Thyroid gland (tissue), 4 donors: ENCODE measurements at regions not wholly inside any gene's neighbourhood (a gene's known extent, or its start where the extent isn't known, plus 50 kb on each side); places are given as distances from the start of the nearest gene placed in this dataset.

ENCODE experiments used
- CTCF ChIP-seq, 6 experiments: fragments of 200-600 bp in 3 of 6; fragments of 450-650 bp in 3 of 6; sonication (generic) in 3 of 6; IDR thresholded peaks; one replicate each; pipeline ENCODE4 v1.5.1; 2016 to 2019; ENCODE audit warnings: antibody characterized with exemption in 6 of 6, mild to moderate bottlenecking in 2 of 6, inconsistent platforms in 1 of 6, moderate library complexity in 1 of 6
- POLR2A ChIP-seq, 2 donors: fragments of 450-650 bp; IDR thresholded peaks; one replicate each; pipeline ENCODE4 v1.6.1; 2017; ENCODE audit warnings: antibody characterized with exemption in 2 of 2, mild to moderate bottlenecking in 2 of 2, moderate library complexity in 1 of 2

DNA sequence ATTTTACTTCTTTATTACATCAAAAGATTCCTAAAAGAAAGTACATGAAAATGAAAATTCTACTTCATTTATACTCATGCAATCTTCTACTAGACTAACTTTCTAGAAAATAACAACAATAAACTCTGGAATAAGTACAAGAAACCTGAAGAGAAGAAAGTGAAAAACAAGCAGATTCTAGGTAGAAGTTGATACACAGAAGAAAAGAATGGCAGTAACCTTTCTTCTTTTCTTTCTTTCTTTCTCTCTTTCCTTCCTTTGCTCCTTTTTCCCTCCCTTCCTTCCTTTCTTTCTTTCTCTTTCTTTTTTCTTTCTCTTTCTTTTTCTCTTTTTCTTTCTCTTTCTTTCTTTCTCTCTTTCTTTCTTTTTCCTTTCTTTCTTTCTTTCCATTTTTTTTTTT lies 541.7 kb upstream of the ANKRD30A start:
- TF ChIP-seq POLR2A (IDR thresholded peaks at IDR 0.05) (no peak), CTCF (IDR thresholded peaks at IDR 0.05) (no peak)
